ENCODE measurements at regions not wholly inside any gene's neighbourhood (a gene's known extent, or its start where the extent isn't known, plus 50 kb on each side); places are given as distances from the start of the nearest gene placed in this dataset.

- TF ChIP-seq, protein P1, sequence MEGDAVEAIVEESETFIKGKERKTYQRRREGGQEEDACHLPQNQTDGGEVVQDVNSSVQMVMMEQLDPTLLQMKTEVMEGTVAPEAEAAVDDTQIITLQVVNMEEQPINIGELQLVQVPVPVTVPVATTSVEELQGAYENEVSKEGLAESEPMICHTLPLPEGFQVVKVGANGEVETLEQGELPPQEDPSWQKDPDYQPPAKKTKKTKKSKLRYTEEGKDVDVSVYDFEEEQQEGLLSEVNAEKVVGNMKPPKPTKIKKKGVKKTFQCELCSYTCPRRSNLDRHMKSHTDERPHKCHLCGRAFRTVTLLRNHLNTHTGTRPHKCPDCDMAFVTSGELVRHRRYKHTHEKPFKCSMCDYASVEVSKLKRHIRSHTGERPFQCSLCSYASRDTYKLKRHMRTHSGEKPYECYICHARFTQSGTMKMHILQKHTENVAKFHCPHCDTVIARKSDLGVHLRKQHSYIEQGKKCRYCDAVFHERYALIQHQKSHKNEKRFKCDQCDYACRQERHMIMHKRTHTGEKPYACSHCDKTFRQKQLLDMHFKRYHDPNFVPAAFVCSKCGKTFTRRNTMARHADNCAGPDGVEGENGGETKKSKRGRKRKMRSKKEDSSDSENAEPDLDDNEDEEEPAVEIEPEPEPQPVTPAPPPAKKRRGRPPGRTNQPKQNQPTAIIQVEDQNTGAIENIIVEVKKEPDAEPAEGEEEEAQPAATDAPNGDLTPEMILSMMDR (conservative IDR thresholded peaks at IDR 0.05): no peak
- Mint-ChIP-seq H3K4me1 (peaks cover 12% of the 10 kb centered on the region), H3K9me3 (peaks cover 4% of the 10 kb centered on the region), H3K27me3 (ENCODE audit: low read depth) (no peaks in the 10 kb centered on the region), H3K36me3 (ENCODE audit: low read depth) (peaks cover 3% of the 10 kb centered on the region), H3K4me3 (no peak overlapping the region), H3K27ac (ENCODE audit: unreplicated experiment) (no peak overlapping the region)
- DNase-seq (ENCODE audit: low read depth, low spot score): no peak
Measured at GRCh38 chr17:65290056-65290455, 152.9 kb downstream of the RGS9 start.

GRCh38 chr17:65287040-65287439 is 149.9 kb downstream of the RGS9 start:
- TF ChIP-seq, protein P1 (conservative IDR thresholded peaks at IDR 0.05): no peak
- no peak overlapping the region for H3K4me3 Mint-ChIP-seq
- no peak for DNase-seq (ENCODE audit: low read depth, low spot score)

GRCh38 chr17:65283704-65284103 is 146.5 kb downstream of the RGS9 start:
- Mint-ChIP-seq H3K4me3 (no peak overlapping the region), H3K36me3 (ENCODE audit: low read depth) (peaks cover 5% of the 10 kb centered on the region), H3K27ac (ENCODE audit: unreplicated experiment) (no peak overlapping the region), H3K4me1 (peaks cover 2% of the 10 kb centered on the region), H3K27me3 (ENCODE audit: low read depth) (no peaks in the 10 kb centered on the region), H3K9me3 (peaks cover 4% of the 10 kb centered on the region)
- no peak for DNase-seq (ENCODE audit: low read depth, low spot score)
- TF ChIP-seq, protein P1 (conservative IDR thresholded peaks at IDR 0.05): no peak

More at GRCh38 chr17:65287040-65287439, 149.9 kb downstream of the RGS9 start:
- peaks cover 5% of the 10 kb centered on the region for H3K36me3 Mint-ChIP-seq (ENCODE audit: low read depth)
- peaks cover 5% of the 10 kb centered on the region for H3K4me1 Mint-ChIP-seq
- no peaks in the 10 kb centered on the region for H3K27me3 Mint-ChIP-seq (ENCODE audit: low read depth)
- no peak overlapping the region for H3K27ac Mint-ChIP-seq (ENCODE audit: unreplicated experiment)
- peaks cover 4% of the 10 kb centered on the region for H3K9me3 Mint-ChIP-seq

DNA sequence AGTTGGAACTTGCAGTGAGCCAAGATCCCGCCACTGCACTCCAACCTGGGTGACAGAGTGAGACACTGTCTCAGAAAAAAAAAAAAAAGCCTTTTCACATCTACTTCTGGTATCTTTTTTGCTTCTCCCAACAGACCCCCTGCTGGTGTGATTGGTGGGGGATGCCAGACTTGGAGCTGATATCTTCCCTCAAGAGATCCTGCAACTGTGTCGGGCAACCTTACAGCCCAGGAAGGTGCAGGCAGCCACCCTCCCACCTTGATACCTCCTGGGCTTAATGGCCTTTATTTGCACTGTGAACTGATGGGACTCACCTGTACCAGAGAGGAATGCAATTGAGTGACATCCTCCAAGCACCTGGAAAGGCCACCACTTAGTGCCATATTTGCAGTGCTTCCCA is 142.3 kb downstream of the RGS9 start:
- Mint-ChIP-seq H3K36me3 (ENCODE audit: low read depth) (no peaks in the 10 kb centered on the region), H3K9me3 (peaks cover 2% of the 10 kb centered on the region), H3K27ac (ENCODE audit: unreplicated experiment) (no peak overlapping the region), H3K4me3 (no peak overlapping the region), H3K27me3 (ENCODE audit: low read depth) (no peaks in the 10 kb centered on the region), H3K4me1 (peaks cover 15% of the 10 kb centered on the region)
- DNase-seq (ENCODE audit: low read depth, low spot score): no peak
- TF ChIP-seq, protein P1 (conservative IDR thresholded peaks at IDR 0.05): no peak

- DNase-seq (ENCODE audit: low read depth, low spot score): no peak
- Mint-ChIP-seq H3K36me3 (ENCODE audit: low read depth) (no peaks in the 10 kb centered on the region), H3K9me3 (peaks cover 2% of the 10 kb centered on the region), H3K27me3 (ENCODE audit: low read depth) (no peaks in the 10 kb centered on the region), H3K4me3 (no peak overlapping the region), H3K4me1 (peaks cover 15% of the 10 kb centered on the region), H3K27ac (ENCODE audit: unreplicated experiment) (no peak overlapping the region)
- TF ChIP-seq, protein P1 (conservative IDR thresholded peaks at IDR 0.05): no peak
Measured at GRCh38 chr17:65278820-65279184, 141.6 kb downstream of the RGS9 start.

Measured in neural crest cell (in vitro differentiated cells).